Body of pancreas (tissue), 4 donors: ENCODE measurements at regions not wholly inside any gene's neighbourhood (a gene's known extent, or its start where the extent isn't known, plus 50 kb on each side); places are given as distances from the start of the nearest gene placed in this dataset.

Source experiments
- ATAC-seq: fragments of 150-250 bp; one replicate; pipeline ENCODE4 v1.9.1; 2016
- DNase-seq, 4 donors: peaks; one replicate each; pipeline ENCODE4 v3.0.0-alpha.2; 2019
- H3K27ac ChIP-seq, 4 donors: fragments of 200-600 bp; sonication (generic); 1 replicate in 3 of 4; 2 replicates in 1 of 4; pipeline versions ENCODE4 v1.5.1 to v1.6.1; 2016 to 2019; ENCODE audit warnings: mild to moderate bottlenecking in 1 of 4, mixed read lengths in 1 of 4, moderate library complexity in 1 of 4
- H3K27me3 ChIP-seq, 2 donors: fragments of 200-600 bp; sonication (generic); one replicate each; pipeline ENCODE4 v1.6.0; 2016; ENCODE audit warnings: mild to moderate bottlenecking in 1 of 2
- H3K36me3 ChIP-seq, 2 donors: fragments of 200-600 bp; sonication (generic); replicated peaks in 1 of 2; 2 replicates each; pipeline ENCODE4 v1.5.1; 2016; ENCODE audit warnings: low read depth in 2 of 2; ENCODE audit not compliant: insufficient read depth in 1 of 2
- H3K4me1 ChIP-seq: fragments of 200-600 bp; sonication (generic); one replicate; pipeline ENCODE4 v1.6.0; 2016
- H3K4me3 ChIP-seq, 2 donors: fragments of 200-600 bp; sonication (generic); 1 replicate in 1 of 2; 2 replicates in 1 of 2; pipeline ENCODE4 v1.5.1; 2016 to 2019
- H3K9me3 ChIP-seq, 3 donors: fragments of 200-600 bp; sonication (generic); 1 replicate in 2 of 3; 2 replicates in 1 of 3; pipeline ENCODE4 v1.5.1; 2016
- CTCF ChIP-seq, 7 experiments: fragments of 450-650 bp in 4 of 7; fragments of 200-600 bp in 3 of 7; sonication (generic) in 3 of 7; IDR thresholded peaks; one replicate each; pipeline ENCODE4 v1.5.1; 2016 to 2019; ENCODE audit warnings: antibody characterized with exemption in 7 of 7
- POLR2A ChIP-seq, 3 donors: fragments of 450-650 bp; IDR thresholded peaks; one replicate each; pipeline ENCODE4 v1.6.1; 2016; ENCODE audit warnings: antibody characterized with exemption in 3 of 3, mild to moderate bottlenecking in 2 of 3
- WGBS, 2 donors: methylation state at CpG; one replicate each; pipeline ENCODE4 v1.1.5; 2017; 5-methylcytosine and 5-hydroxymethylcytosine counted together
- intact Hi-C: fragments of 100-400 bp; cut with DNase I; formaldehyde crosslinking; loops from one replicate; pipeline ENCODE4 v1.15.1; 2023

DNA sequence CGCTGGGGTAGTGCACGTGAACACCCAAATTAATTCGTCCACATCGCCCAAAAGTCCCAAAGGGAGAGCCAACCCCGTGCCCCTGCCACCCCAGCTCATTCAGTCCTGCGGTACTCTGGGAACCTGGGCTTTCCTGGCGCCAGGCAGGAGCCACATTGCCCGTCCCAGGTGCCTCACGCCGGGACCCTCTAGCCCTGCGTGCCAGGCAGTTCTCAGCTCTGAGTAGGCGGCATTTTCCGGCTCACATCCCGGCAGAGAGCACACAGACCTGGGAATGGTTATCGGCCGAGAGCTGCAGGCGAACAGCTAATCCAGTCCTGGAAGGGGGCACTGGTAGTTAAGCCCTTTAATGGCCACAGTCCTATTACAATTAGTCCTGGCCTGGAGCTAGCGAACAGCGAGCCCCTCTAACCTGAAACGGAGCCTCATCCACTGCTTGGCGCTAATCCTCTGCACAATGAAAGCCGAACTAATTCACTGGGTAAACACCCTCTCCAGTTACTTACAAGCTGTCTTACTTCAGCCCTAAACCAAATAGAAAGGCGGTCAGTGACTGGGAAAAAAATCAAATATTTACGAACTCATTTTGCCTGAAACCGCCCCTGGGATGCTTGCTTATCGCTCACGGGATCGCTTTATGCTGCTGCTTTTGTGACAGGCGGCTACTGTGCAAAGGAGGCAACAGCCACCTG lies 254.6 kb upstream of the SOX14 start:
- ATAC-seq: no peak
- H3K36me3 ChIP-seq: no peaks in the 10 kb centered on the region
- intact Hi-C loops: no loop called here
- TF ChIP-seq POLR2A (IDR thresholded peaks at IDR 0.05) (no peak), CTCF (IDR thresholded peaks at IDR 0.05) (no peak)
- H3K4me3 ChIP-seq: no peak overlapping the region
- no peaks in the 10 kb centered on the region for H3K4me1 ChIP-seq
- no peaks in the 10 kb centered on the region for H3K27me3 ChIP-seq
- no peak for DNase-seq
- H3K27ac ChIP-seq: no peak overlapping the region
- 20 to 24% methylated on average over 18 to 29 of the region's 29 CpGs for WGBS, 2 donors
- H3K9me3 ChIP-seq: no peaks in the 10 kb centered on the region

DNA sequence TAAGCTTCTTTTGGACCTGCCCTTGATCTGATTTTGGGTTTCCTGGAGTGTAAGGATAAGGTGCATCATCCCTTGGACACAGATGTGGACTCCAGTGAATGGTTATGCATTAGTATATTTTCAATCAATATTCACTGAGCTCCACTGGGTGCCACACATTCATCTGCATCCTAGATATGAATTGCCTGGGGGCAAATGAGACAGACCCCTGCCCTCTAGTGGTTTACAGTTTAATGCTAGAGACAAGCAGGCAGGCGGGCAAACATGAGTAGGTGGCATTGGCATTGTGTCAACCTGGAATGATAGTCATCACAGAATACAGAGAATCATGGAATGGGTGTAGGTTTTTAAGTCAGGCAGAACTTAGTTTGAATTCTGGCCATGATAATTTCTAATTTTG lies 252.5 kb upstream of the SOX14 start:
- 53 to 91% methylated on average over 1 of the region's 1 CpG for WGBS, 2 donors
- no peak overlapping the region for H3K4me3 ChIP-seq
- intact Hi-C loops: no loop called here
- no peaks in the 10 kb centered on the region for H3K4me1 ChIP-seq
- H3K9me3 ChIP-seq: no peaks in the 10 kb centered on the region
- ATAC-seq: no peak
- TF ChIP-seq CTCF (IDR thresholded peaks at IDR 0.05) (no peak), POLR2A (IDR thresholded peaks at IDR 0.05) (no peak)
- H3K27me3 ChIP-seq: no peaks in the 10 kb centered on the region
- no peaks in the 10 kb centered on the region for H3K36me3 ChIP-seq
- no peak for DNase-seq
- H3K27ac ChIP-seq: no peak overlapping the region

DNA sequence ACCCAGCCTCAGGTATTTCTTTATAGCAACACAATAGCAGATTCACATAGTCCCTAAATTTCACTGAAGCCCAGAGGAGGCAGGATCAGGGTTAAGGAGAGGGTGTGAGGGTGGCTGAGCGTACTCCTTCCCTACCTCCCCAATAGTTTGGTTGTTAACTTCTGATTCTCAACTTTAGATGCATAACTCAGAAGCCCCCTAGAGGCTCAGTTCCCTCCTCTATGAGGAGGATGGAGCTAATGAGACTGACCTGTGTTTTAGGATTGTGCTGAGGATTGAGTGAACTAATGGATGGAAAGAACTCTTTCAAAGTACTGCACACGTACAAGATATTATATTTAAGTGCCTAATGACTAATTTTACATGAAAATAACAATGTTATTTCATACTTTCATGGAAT lies 249.3 kb upstream of the SOX14 start:
- no peaks in the 10 kb centered on the region for H3K9me3 ChIP-seq
- no peak for ATAC-seq
- H3K36me3 ChIP-seq: no peaks in the 10 kb centered on the region
- no peak overlapping the region for H3K4me3 ChIP-seq
- TF ChIP-seq POLR2A (IDR thresholded peaks at IDR 0.05) (no peak), CTCF (IDR thresholded peaks at IDR 0.05) (no peak)
- no peak overlapping the region for H3K27ac ChIP-seq
- H3K4me1 ChIP-seq: no peaks in the 10 kb centered on the region
- WGBS, 2 donors: 40 to 43% methylated on average over 2 of the region's 2 CpGs
- no peaks in the 10 kb centered on the region for H3K27me3 ChIP-seq
- no peak for DNase-seq
- intact Hi-C loops: no loop called here

- ATAC-seq (no peak), DNase-seq (no peak)
- 35 to 60% methylated on average over 5 of the region's 5 CpGs for WGBS, 2 donors
- intact Hi-C loops: no loop called here
- H3K27me3 ChIP-seq: no peaks in the 10 kb centered on the region
- H3K4me1 ChIP-seq: no peaks in the 10 kb centered on the region
- no peaks in the 10 kb centered on the region for H3K9me3 ChIP-seq
- H3K27ac ChIP-seq: no peak overlapping the region
- no peak overlapping the region for H3K4me3 ChIP-seq
- TF ChIP-seq CTCF (IDR thresholded peaks at IDR 0.05) (no peak), POLR2A (IDR thresholded peaks at IDR 0.05) (no peak)
- H3K36me3 ChIP-seq: no peaks in the 10 kb centered on the region
Measured at GRCh38 chr3:137519602-137520001, 244.5 kb upstream of the SOX14 start.

- H3K27me3 ChIP-seq: no peaks in the 10 kb centered on the region
- TF ChIP-seq CTCF (IDR thresholded peaks at IDR 0.05): no peak
- no peak for TF ChIP-seq POLR2A (IDR thresholded peaks at IDR 0.05)
- ATAC-seq: no peak
- H3K9me3 ChIP-seq: no peaks in the 10 kb centered on the region
- intact Hi-C loops: no loop called here
- no peak overlapping the region for H3K27ac ChIP-seq
- H3K4me3 ChIP-seq: no peak overlapping the region
- no peak for DNase-seq
- WGBS, 2 donors: 81 to 83% methylated on average over 1 of the region's 1 CpG
- no peaks in the 10 kb centered on the region for H3K36me3 ChIP-seq
- no peaks in the 10 kb centered on the region for H3K4me1 ChIP-seq
Measured at GRCh38 chr3:137524751-137525150, 239.4 kb upstream of the SOX14 start.
